ENCODE measurements at regions not wholly inside any gene's neighbourhood (a gene's known extent, or its start where the extent isn't known, plus 50 kb on each side); places are given as distances from the start of the nearest gene placed in this dataset.

DNA sequence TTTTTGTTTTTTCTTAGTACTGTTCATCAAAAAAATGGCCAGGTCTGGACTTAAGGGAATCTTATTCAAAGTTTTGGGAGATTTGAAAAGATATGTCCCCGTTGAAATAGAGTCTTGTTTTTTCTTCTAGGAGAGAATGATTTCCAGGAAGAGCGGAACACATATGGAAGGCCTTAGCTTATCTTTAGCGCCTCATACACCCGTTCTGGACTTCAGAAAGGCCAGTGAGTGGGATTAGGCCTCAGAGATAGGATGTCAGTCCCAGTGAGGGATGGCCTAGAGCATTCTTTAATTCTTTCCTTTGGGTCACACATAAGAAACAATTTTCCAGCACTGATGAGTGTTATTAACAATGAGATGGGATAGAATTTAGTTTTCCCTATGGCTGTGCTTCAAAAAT is 54.5 kb upstream of the HAND2 start:
- ChIA-PET POLR2A (no interaction called here), CTCF (ENCODE audit: low intra/inter-chr PET ratio) (no interaction called here)
- Histone ChIP-seq H3K9ac (ENCODE audit: insufficient read depth in 1 of 2, low read depth in 2 of 2, low read length in 2 of 2) (peak overlapping the region in 1 of 2 experiments; percentile 10; a peak in 1 of 4 replicates), H3K4me1 (replicated peaks in 1 of 2; ENCODE audit: control insufficient read depth in 2 of 2, insufficient read depth in 2 of 2, low read length in 2 of 2) (peaks cover 5 to 20% of the 10 kb centered on the region in 2 experiments; a peak in 3 of 5 replicates), H3K27ac (ENCODE audit: extremely low read depth, low read depth, low read length) (peak overlapping the region; percentile 70; the same call in 2 of the 3 replicates), H4K20me1 (replicated peaks; ENCODE audit: control insufficient read depth, insufficient read depth, low read length) (no peaks in the 10 kb centered on the region), H3K79me2 (ENCODE audit: control insufficient read depth, insufficient read depth, low read length) (no peaks in the 10 kb centered on the region), H2AFZ (ENCODE audit: low read depth, low read length) (peak overlapping the region; percentile 34), H3K4me2 (ENCODE audit: insufficient read depth, low read length) (peak overlapping the region; percentile 45; the same call in 1 of the 2 replicates), H3K36me3 (ENCODE audit: control insufficient read depth, insufficient read depth, low read length) (no peaks in the 10 kb centered on the region), H3K4me3 (no peak overlapping the region), H3K27me3 (ENCODE audit: control insufficient read depth in 2 of 2, insufficient read depth in 2 of 2, low read length in 2 of 2) (no peaks in the 10 kb centered on the region), H3K9me1 (ENCODE audit: control insufficient read depth, insufficient read depth, low read length) (no peaks in the 10 kb centered on the region), H3K9me3 (replicated peaks; ENCODE audit: control insufficient read depth, insufficient read depth, low read depth, low read length) (no peaks in the 10 kb centered on the region; the same call in none of the 2 replicates)
- no TSS peak for BruUV-seq (replicated peaks)
- WGBS (ENCODE audit: insufficient coverage, low coverage, missing lambda C conversion rate): 6% methylated on average over 4 of the region's 4 CpGs
- intact Hi-C loops (cut with micrococcal nuclease): no loop called here
- peak; percentile 90 for ATAC-seq
- FAIRE-seq: peak; percentile 94
- peak; percentile 43 to 82 (median 62) for DNase-seq (ENCODE audit: extremely low read depth in 1 of 4, low spot score in 3 of 4)
- in situ Hi-C loops (cut with MboI): no loop called here
- TF ChIP-seq, protein P1, sequence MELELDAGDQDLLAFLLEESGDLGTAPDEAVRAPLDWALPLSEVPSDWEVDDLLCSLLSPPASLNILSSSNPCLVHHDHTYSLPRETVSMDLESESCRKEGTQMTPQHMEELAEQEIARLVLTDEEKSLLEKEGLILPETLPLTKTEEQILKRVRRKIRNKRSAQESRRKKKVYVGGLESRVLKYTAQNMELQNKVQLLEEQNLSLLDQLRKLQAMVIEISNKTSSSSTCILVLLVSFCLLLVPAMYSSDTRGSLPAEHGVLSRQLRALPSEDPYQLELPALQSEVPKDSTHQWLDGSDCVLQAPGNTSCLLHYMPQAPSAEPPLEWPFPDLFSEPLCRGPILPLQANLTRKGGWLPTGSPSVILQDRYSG (tag; conservative IDR thresholded peaks at IDR 0.05; ENCODE audit: low read depth): no peak
- no peak for TF ChIP-seq PHTF2 (CRISPR knock-in tag; IDR thresholded peaks at IDR 0.05)
- no peak for TF ChIP-seq AFF4 (CRISPR knock-in tag; IDR thresholded peaks at IDR 0.05)
- no peak for TF ChIP-seq HCFC1 (IDR thresholded peaks at IDR 0.05; ENCODE audit: low read depth, low read length)
- TF ChIP-seq ELF2 (CRISPR knock-in tag; IDR thresholded peaks at IDR 0.05): no peak
- no peak for TF ChIP-seq RBM14 (IDR thresholded peaks at IDR 0.05; ENCODE audit: borderline replicate concordance, insufficient read depth, low read depth, low read length)
- peak; percentile 80 for TF ChIP-seq STAT5A (IDR thresholded peaks at IDR 0.05; ENCODE audit: borderline replicate concordance, low read length)
- TF ChIP-seq FOXM1 (IDR thresholded peaks at IDR 0.05; ENCODE audit: low read depth): 0 out of 2 replicates have a peak, but pooled peaks have one; percentile 33
- TF ChIP-seq FOXM1 (CRISPR knock-in tag; IDR thresholded peaks at IDR 0.05; ENCODE audit: low read depth): no peak
- TF ChIP-seq ZSCAN32 (CRISPR knock-in tag; IDR thresholded peaks at IDR 0.05): no peak
- TF ChIP-seq DPF2 (IDR thresholded peaks at IDR 0.05): peak; percentile 73
- TF ChIP-seq, protein P2, sequence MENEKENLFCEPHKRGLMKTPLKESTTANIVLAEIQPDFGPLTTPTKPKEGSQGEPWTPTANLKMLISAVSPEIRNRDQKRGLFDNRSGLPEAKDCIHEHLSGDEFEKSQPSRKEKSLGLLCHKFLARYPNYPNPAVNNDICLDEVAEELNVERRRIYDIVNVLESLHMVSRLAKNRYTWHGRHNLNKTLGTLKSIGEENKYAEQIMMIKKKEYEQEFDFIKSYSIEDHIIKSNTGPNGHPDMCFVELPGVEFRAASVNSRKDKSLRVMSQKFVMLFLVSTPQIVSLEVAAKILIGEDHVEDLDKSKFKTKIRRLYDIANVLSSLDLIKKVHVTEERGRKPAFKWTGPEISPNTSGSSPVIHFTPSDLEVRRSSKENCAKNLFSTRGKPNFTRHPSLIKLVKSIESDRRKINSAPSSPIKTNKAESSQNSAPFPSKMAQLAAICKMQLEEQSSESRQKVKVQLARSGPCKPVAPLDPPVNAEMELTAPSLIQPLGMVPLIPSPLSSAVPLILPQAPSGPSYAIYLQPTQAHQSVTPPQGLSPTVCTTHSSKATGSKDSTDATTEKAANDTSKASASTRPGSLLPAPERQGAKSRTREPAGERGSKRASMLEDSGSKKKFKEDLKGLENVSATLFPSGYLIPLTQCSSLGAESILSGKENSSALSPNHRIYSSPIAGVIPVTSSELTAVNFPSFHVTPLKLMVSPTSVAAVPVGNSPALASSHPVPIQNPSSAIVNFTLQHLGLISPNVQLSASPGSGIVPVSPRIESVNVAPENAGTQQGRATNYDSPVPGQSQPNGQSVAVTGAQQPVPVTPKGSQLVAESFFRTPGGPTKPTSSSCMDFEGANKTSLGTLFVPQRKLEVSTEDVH (IDR thresholded peaks at IDR 0.05; ENCODE audit: low read depth, partially characterized antibody): no peak
- TF ChIP-seq SMARCA4 (IDR thresholded peaks at IDR 0.05): peak; percentile 73
- no peak for TF ChIP-seq FOXA3 (CRISPR knock-in tag; conservative IDR thresholded peaks at IDR 0.05 in 1 of 2, IDR thresholded peaks at IDR 0.05 in 1 of 2)
- TF ChIP-seq ZNF57 (CRISPR knock-in tag; IDR thresholded peaks at IDR 0.05): no peak
- TF ChIP-seq EP300 (IDR thresholded peaks at IDR 0.05; ENCODE audit: low read length): peak; percentile 76; the same call in 1 of the 2 replicates

Data from K562 (cell line).